Posterior cingulate gyrus (tissue), 11 donors: ENCODE measurements at regions not wholly inside any gene's neighbourhood (a gene's known extent, or its start where the extent isn't known, plus 50 kb on each side); places are given as distances from the start of the nearest gene placed in this dataset.

Experiments used
- DNase-seq, 10 donors: peaks; one replicate each; pipeline versions ENCODE4 v3.0.0 to v3.0.0-alpha.2; 2020 to 2021; ENCODE audit warnings: mixed read lengths in 3 of 10
- intact Hi-C: fragments of 100-400 bp; cut with DNase I; formaldehyde crosslinking; loops from one replicate; pipeline ENCODE4 v1.15.1; 2023

- intact Hi-C loops: no loop called here
- no peak for DNase-seq
Observed at GRCh38 chr17:55829995-55830612, 79.3 kb downstream of the PCTP start.

- DNase-seq: no peak
- intact Hi-C loops: no loop called here
Observed at GRCh38 chr17:55830699-55831471, 80.0 kb downstream of the PCTP start.

GRCh38 chr17:55833306-55833705 lies 82.5 kb downstream of the PCTP start:
- intact Hi-C loops: no loop called here
- DNase-seq: no peak

- no peak for DNase-seq
- intact Hi-C loops: no loop called here
Observed at GRCh38 chr17:55842405-55843158, 91.7 kb downstream of the PCTP start.

- DNase-seq: no peak
- intact Hi-C loops: no loop called here
Observed at GRCh38 chr17:55843785-55844184, 92.9 kb downstream of the PCTP start.

- intact Hi-C loops: no loop called here
Observed at GRCh38 chr17:55845385-55845784, 94.5 kb downstream of the PCTP start.

GRCh38 chr17:55846745-55847144 lies 95.9 kb downstream of the PCTP start:
- intact Hi-C loops: no loop called here
- no peak for DNase-seq

More at GRCh38 chr17:55845385-55845784, 94.5 kb downstream of the PCTP start:
- peak; percentile 19 to 94 (median 60) for DNase-seq

- no peak for DNase-seq
- intact Hi-C loops: no loop called here
Observed at GRCh38 chr17:55852734-55853133, 101.9 kb downstream of the PCTP start.

GRCh38 chr17:55859301-55859795 lies 108.5 kb downstream of the PCTP start:
- intact Hi-C loops: no loop called here
- DNase-seq: no peak

GRCh38 chr17:55865072-55865762 lies 114.4 kb downstream of the PCTP start:
- no peak for DNase-seq
- intact Hi-C loops: no loop called here

GRCh38 chr17:55870044-55870443 lies 119.2 kb downstream of the PCTP start:
- no peak for DNase-seq
- intact Hi-C loops: no loop called here

- intact Hi-C loops: no loop called here
- DNase-seq: no peak
Observed at GRCh38 chr17:55872374-55872773, 121.5 kb downstream of the PCTP start.

GRCh38 chr17:55873017-55873758 lies 122.3 kb downstream of the PCTP start:
- no peak for DNase-seq
- intact Hi-C loops: no loop called here

GRCh38 chr17:55883149-55883548 lies 132.3 kb downstream of the PCTP start:
- no peak for DNase-seq
- intact Hi-C loops: no loop called here

- intact Hi-C loops: no loop called here
- no peak for DNase-seq
Observed at GRCh38 chr17:55887531-55887930, 136.7 kb downstream of the PCTP start.

- DNase-seq: no peak
- intact Hi-C loops: no loop called here
Observed at GRCh38 chr17:55889271-55889670, 138.4 kb downstream of the PCTP start.

GRCh38 chr17:55895112-55895759 lies 144.4 kb downstream of the PCTP start:
- DNase-seq: no peak
- intact Hi-C loops: no loop called here

- DNase-seq: no peak
Observed at GRCh38 chr17:55897301-55897700, 146.4 kb downstream of the PCTP start.

GRCh38 chr17:55898195-55898594 lies 147.3 kb downstream of the PCTP start:
- intact Hi-C loops: no loop called here
- no peak for DNase-seq

More at GRCh38 chr17:55897301-55897700, 146.4 kb downstream of the PCTP start:
- intact Hi-C loops: no loop called here
